Frontal cortex (tissue), 3 donors: ENCODE measurements at regions not wholly inside any gene's neighbourhood (a gene's known extent, or its start where the extent isn't known, plus 50 kb on each side); places are given as distances from the start of the nearest gene placed in this dataset.
"Not testable (repeated sequence)": the region's sequence is repeated elsewhere in the genome, so short reads cannot be mapped to it uniquely, and the experiment has no call there.

ENCODE experiments used
- DNase-seq, 2 donors: peaks; one replicate each; pipeline ENCODE4 v3.0.0; 2012; ENCODE audit warnings: low spot score in 2 of 2
- FAIRE-seq: peaks from 2 replicates; lab custom pipeline; 2012; peaks lifted over from hg19 to GRCh38; lab: Jason Lieb, UNC
- donor health status: control.
- donor health status: control.
- donor health status: control.

DNA sequence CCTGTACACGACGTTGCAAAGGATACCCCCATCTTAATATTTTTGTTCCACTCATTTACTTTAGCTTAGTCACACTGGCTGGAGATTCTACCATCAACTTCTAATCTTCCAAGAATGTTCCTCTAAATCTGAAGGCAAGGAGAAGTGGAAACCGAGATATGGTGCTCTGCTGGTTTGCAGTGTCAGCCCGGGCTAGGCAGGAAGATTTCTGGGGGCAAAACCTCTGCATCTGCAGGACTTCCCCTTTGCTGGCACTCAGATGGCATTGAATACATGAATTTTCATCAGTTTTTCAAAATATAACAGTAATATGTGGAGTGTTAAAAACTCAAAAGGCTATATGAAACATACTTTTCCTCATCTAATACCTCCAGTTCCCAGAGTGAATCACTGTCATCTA, 240.4 kb downstream of the RPLP1 start:
- FAIRE-seq = no peak
- no peak for DNase-seq

DNA sequence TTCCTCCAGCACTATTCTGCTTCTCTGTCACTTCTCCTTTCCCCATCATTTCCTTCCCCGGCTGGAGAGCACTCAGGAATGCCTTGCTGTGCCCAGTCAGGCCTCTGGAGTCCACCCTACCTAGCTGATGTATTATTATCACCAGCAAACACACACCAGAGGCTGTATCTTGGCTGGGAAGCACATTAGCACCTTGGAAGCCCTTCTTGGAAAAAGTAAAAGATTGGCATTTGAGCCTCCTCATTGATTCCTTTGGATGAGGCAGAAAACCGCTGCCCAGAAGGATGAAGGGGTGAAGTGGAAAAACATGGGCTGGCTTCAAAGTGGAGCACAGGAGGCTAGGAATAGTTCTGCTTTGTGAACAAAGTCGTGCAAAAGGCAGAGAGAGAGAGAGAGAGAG, 244.3 kb downstream of the RPLP1 start:
- no peak for FAIRE-seq
- DNase-seq = no peak

DNA sequence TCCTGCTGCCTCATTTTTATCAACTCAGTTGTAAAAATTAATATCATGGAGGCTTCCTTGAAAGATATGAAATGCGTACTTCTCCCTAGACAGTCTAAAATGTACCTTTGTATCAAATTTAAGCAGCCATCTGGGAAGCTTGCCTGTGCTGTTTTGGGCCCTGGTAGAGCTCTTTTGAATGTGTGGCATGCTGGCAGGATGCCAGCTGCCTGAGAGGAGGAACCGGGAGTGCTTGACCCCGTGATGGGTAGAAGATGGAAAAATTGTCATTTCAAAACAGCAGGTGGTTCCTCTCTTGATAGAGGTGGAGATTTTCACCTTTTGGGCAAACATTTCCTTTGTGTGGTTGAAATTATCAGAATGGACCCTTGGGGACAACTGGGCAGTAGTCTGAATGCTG, 245.3 kb downstream of the RPLP1 start:
- no peak for FAIRE-seq
- DNase-seq = no peak

DNA sequence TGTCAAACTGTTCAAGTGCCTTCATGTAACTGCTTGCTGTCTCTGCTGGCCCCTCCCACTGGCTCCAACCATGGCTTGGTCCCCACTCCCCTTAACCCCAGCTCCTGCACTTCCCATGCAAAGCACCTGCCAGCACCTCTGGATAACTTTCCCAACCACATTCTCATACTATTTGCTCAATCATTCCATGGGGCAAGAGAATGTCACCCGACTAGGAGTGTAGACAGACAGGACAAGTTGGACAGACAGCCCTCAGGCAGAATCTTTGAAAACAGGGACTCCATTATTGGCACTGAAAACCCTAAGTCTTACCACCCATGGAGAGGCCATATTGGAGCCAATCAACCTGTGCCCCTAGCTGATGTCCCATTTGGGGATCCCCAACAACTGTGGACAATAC, 246.5 kb downstream of the RPLP1 start:
- FAIRE-seq (no peak), DNase-seq (no peak)

DNA sequence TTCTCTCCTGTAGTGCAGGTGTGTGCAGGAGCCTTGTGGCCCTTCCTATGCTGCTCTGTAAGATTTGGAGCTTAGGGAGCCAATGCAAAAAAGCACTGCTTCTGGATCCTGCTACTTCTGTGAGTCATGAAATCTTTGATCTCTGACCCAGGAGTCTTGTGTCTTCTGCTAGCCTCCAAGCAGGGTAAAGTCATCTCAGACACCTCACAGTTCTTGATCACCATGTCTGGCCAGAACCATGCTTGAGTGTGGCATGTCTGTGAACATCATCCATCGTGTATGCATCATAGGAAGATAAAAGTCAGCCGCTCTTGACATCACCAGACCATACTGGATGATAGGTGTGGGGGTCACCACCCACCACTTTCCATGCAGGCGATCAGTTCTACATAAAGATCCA, 247.8 kb downstream of the RPLP1 start:
- FAIRE-seq = no peak

DNA sequence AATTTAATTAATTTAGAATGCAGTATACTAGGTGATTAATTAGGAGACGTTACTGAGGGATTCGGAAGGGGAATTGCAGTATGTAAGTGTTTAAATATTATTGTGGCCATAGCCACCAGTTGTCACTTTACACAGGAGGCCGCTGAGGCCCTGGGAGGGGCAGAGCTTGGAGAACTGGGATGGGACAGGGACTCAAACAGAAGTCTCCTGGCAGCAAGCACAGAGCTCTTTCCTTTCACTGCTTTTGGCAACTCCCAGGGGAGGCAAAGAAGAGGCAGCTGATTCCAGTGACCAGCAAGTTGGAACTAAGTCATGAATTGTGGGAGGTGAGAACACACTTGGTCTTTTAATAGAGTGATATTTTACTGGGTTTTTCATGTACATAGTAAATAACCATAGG, 248.6 kb downstream of the RPLP1 start:
- DNase-seq = no peak
- no peak for FAIRE-seq

More for the DNA sequence above, 247.8 kb downstream of the RPLP1 start:
- no peak for DNase-seq

DNA sequence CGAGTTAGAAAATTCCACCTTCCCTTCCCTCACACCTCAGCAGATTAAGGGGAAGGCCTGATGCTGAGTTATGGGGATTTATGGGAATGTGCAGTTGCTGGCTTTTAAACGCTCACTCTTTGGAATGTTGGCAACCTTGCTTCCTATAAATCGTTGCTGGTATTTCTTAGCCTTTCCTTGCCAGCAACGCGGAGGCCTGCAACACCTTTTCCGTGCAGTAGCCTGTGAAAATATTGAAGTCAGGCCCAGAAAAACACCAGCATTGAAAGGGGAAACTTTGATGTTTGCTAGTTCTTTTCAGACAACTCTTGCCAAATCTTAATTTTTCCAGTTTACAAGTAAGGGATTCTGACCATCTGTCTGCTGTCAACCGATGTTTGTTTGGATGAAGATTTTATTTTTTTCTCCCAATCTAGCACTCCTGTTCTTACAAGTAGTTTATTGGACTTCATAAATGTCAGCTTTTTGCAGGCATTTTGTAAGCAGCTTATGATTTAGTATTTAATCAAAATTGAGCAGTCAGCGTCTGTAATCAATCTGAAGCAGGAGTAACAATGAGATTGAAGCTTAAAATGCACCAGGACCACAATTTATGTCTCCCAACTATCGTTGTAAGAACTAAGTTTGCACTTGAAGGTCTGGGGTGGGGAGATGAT, 251.0 kb downstream of the RPLP1 start:
- FAIRE-seq (no peak), DNase-seq (no peak)

DNA sequence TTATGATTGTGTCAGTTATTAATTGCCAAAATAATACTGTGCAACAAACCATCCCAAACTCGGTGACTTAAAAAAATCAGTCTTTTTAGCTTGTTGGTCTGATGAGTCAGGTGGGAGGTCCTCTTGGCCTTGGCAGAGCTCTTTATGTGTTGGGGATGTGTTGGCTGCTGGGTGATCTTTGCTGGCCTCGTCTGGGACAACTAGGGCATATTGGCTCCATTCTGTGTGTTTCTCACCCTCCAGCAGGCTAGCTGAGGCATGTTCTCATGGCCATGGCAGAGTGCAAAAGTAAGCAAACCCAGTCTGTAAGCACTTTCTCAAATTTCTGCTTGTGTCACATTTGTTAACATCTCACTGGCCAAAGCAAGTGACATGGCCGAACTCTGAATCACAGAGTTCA, 251.6 kb downstream of the RPLP1 start:
- no peak for FAIRE-seq
- DNase-seq = no peak

DNA sequence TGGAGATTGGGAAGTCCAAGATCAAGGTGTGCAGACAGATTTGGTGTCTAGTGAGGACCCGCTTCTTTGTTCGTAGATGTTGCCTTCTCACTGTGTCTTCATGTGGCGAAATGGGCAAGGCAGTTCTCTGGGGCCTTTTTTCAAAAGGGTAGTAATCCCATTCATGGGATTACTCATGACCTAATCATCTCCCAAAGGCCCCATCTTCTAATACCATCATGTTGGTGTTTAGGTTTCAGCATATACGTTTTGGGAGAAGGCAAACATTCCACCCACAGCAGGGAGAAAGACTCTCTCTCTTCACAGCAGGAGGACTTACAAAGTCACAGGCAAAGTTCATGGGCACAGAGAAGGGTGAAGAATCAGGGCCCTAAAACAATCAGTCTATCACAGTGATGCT, 252.1 kb downstream of the RPLP1 start:
- FAIRE-seq (no peak), DNase-seq (no peak)

DNA sequence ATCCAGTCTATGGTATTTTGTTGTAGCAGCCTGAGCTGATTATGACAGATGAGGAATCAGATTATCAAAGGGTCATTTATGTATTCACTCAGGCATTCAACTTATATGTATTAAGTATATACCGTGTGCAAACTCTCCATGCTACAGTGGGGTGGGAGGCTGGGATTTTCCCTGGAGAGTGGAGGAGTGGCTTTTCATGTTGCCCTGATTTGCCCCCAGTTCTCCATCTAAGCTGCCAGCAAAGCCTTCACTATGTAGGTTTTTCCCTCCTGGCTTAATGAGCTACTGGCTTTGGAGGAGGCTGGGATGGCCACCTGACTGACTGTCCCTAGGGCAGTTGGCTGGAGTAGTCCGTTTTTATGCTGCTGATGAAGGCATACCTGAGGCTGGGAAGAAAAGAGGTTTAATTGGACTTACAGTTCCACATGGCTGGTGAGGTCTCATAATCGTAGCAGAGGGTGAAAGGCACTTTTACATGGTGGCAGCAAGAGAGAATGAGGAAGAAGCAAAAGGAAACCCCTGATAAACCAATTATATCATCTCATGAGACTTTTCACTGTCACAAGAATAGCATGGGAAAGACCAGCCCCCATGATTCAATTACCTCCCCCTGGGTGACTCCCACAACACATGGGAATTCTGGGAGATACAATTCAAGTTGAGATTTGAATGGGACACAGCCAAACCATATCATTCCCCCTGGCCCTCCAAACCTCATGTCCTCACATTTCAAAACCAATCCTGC, 253.9 kb downstream of the RPLP1 start:
- no peak for FAIRE-seq

DNA sequence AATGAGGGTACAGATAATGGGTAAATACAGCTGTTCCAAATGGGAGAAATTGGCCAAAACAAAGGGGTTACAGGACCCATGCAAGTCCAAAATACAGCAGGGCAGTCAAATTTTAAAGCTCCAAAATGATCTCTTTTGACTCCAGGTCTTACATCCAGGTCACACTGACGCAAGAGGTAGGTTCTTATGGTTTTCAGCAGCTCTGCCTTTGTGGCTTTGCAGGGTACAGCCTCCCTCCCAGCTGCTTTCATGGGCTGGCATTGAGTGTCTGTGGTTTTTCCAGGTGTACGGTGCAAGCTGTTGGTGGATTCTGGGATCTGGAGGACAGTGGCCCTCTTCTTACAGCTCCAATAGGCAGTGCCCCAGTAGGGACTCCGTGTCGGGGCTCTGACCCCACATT, 254.6 kb downstream of the RPLP1 start:
- FAIRE-seq, DNase-seq: not testable (repeated sequence)

More for the DNA sequence above, 253.9 kb downstream of the RPLP1 start:
- no peak for DNase-seq

DNA sequence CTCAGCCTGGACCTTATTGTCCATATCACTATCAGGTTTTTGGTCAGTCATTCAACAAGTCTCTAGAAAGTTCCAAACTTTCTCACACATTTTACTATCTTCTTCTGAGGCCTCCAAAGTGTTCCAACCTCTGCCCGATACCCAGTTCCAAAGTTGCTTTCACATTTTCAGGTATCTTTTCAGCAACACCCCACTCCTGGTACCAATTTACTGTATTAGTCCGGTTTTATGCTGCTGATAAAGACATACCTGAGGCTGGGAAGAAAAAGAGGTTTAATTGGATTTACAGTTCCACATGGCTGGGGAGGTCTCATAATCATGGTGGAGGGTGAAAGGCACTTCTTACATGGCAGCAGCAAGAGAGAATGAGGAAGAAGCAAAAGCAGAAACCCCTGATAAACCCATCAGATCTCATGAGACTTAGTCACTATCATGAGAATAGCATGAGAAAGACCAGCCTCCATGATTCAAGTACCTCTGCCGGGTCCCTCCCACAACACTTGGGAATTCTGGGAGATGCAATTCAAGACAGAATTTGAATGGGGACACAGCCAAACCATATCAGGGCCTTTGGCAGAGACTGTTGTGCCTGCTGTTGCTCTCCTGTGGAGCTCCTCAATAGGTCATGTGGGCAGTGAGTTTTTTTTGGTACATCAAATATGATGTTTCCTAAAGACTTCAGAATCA, 256.0 kb downstream of the RPLP1 start:
- FAIRE-seq, DNase-seq: not testable (repeated sequence)

DNA sequence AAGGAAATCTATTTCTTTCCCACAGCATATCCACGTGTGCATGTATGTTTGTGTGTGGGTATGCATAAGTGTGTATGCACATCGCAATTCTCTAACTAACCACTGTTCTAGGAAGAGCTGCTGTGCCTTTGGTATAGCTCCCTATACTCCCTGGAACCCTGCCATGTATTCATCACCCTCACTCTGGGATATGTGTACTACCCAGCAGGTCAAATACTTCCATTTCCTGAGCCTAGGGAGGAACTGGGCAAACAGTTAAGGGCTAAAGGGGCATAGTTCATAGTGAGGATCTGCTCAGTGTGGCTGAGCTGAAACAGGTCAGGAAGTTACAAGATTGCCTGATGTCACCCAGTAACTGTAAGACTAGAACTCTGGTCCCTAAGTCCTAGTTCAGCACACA, 260.4 kb downstream of the RPLP1 start:
- FAIRE-seq = no peak

DNA sequence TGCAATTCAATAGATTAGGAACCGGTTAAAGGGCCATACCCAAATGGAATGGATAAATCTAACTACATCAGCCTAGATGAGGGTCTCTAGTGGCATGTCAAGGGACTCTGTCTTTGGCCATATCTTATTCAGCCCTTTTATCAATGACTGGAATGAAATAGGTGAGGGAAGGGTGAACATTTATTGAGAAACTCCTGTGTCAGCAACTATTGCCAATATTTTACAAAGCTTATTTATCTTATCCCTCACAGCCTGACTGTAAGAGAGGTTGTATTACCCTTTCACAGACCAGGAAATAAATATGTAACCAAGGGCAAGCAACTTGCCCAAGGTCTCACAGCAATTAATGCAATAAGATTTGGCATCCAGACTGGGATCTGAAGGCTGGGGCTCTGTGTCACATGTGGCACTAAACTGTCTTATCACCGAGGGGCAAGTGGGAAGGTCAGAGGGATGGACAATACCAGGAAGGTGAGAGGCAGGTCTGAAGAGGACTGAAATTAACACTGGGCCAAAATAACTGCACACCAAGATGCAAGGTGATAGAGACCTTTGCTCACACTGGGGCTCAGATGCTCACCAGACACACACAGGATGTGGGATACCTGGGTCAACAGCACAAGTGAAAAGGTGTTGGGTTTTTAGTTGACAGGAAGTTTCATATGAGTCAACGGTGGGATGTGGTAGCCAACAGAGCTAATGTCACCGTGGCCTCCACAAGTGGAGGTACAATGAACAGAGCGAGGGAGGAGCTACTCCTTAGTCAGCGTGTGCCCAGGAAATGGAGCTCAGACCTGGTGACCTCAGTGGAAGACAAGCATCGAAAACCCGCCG, 261.3 kb downstream of the RPLP1 start:
- FAIRE-seq = no peak
- no peak for DNase-seq

More for the DNA sequence above, 260.4 kb downstream of the RPLP1 start:
- no peak for DNase-seq

DNA sequence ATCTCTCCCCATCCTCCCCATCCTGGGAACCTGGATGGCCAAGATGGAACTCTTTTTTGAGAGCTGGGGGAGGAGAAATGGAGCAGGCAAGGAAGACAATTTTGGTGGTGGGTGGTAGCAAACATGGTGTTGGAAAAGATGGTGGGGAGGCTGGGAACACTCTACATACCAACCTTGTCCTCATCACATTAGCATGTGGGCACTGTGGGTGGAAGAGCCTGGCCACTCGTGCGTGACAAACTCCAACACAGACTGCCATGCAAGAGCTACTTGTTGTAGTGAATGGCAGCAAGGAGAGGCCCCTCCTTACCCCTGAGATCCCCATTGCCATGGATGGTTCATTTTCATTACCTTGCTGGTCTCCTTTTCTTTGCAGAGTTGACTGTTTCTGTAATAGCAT, 262.6 kb downstream of the RPLP1 start:
- FAIRE-seq (no peak), DNase-seq (no peak)

DNA sequence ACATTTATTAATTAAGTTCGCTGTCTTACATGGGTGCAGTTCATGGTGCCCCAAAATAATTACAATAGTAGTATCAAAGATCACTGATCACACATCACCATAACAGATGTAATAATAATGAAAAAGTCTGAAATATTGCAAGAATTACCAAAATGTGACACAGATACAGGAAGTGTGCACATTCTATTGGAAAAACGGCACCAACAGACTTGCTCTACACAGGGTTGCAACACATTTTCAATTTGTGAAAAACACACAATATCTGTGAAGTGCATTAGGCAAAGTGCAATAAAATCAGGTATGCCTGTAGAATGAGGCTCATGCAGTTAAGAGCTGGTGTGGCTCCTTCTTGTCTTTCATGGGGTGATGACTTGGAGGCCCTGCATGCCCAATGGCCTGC, 265.8 kb downstream of the RPLP1 start:
- DNase-seq (no peak), FAIRE-seq (no peak)

DNA sequence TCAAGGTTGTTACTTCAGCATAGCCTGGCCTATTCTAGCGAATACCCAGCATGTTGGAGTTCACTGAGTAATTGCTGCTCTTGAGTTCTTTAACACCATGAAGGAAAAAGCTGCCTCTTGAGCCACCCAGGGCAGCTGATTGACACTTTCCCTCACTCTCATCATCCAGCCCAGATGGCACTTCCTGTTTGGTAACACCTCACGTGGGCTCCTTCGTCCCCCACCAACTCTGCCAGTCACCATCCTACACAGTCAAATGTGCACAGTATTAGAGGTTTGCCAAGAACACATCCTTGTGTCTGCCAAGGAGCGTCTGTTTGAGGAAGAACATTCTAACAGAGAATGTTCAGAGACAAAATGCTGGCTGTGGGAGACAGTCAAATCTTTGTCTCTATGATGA, 266.3 kb downstream of the RPLP1 start:
- DNase-seq (no peak), FAIRE-seq (no peak)

DNA sequence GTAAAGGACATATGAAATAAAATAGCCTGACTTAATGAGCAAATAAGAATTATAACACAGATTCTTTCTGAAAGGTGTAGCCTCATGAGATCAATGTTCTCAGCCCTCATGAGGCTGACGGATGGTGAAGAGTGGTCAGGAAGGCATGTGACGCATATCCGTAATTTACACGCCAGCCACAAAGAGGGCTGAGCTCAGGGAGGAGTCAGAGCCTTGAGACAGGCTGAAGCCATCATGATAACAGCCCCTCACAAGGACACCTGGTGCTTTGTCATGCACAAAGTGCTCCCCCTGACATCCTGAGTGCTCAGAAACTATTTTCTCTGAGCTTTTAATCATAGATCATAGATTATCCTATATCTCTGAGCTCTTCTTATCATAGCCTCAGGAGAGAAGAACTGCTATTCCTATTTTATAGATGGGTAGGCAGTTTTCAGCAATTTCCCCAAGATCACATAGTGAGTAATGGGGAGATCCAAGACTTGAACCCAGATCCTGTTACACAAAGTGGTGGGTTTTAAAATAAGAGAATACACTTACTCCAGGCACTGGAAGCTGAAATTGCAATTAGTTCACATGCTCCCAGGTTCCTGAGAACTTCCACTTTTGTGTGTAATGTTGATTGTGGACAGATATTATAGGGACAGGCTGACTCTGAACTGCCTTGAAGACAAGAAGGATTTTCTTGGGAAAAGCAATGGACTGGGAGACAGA, 267.1 kb downstream of the RPLP1 start:
- FAIRE-seq (no peak), DNase-seq (no peak)

DNA sequence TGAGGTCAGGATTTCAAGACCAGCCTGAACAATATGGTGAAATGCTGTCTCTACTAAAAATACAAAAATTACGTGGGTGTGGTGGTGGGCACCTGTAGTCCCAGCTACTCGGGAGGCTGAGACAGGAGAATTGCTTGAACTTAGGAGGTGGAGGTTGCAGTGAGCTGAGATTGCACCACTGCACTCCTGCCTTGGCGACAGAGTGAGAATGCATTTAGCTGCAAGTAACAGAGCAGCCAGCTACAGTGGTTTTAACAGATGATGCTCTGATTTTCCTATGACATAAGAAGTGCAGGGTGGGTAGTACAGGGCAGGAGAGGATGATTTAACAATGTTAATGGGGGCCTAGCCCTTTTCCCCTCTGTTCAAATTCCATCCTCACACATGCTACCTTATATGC, 267.9 kb downstream of the RPLP1 start:
- FAIRE-seq (no peak), DNase-seq (no peak)

DNA sequence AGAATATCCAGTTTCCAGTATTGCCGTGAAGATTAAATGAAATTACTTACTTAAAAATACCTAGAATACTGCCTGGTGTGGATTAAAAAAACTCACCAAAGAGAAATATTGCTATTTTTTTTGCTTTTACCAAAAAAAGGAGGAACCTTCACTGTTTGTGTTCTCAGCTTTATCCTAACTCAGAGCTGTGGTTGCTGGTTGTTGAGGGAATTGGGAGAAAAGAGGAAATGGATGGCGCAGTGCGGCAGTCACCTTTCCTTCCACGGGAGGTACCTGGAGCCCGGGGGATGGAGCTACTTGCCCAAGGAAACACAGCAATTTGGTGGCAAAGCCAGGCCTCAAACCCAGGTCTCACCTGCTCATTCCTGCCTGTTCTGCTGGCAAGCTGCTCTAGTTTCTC, 270.3 kb downstream of the RPLP1 start:
- no peak for DNase-seq
- FAIRE-seq = no peak
